Parathyroid adenoma (tissue), 2 donors: ENCODE measurements at regions not wholly inside any gene's neighbourhood (a gene's known extent, or its start where the extent isn't known, plus 50 kb on each side); places are given as distances from the start of the nearest gene placed in this dataset.
"Not testable (repeated sequence)": the region's sequence is repeated elsewhere in the genome, so short reads cannot be mapped to it uniquely, and the experiment has no call there.

Experiments used
- H2AFZ ChIP-seq: fragments of 300-600 bp; sonication (generic); one replicate; pipeline ENCODE4 v1.7.0; 2017; ENCODE audit warnings: antibody characterized with exemption, mild to moderate bottlenecking
- H3K27ac ChIP-seq: fragments of 300-600 bp; sonication (generic); one replicate; pipeline ENCODE4 v1.7.0; 2017
- H3K27me3 ChIP-seq: fragments of 300-600 bp; sonication (generic); one replicate; pipeline ENCODE4 v1.7.0; 2017; ENCODE audit warnings: low read length; ENCODE audit not compliant: control insufficient read depth, insufficient read depth
- H3K36me3 ChIP-seq: fragments of 300-600 bp; sonication (generic); one replicate; pipeline ENCODE4 v1.7.0; 2017; ENCODE audit warnings: low read length; ENCODE audit not compliant: control insufficient read depth, insufficient read depth
- H3K4me1 ChIP-seq: fragments of 300-600 bp; sonication (generic); one replicate; pipeline ENCODE4 v1.7.0; 2017; ENCODE audit warnings: control low read depth
- H3K4me2 ChIP-seq: fragments of 300-600 bp; sonication (generic); one replicate; pipeline ENCODE4 v1.7.0; 2017; ENCODE audit warnings: low read length
- H3K4me3 ChIP-seq: fragments of 300-600 bp; sonication (generic); one replicate; pipeline ENCODE4 v1.7.0; 2017; ENCODE audit warnings: low read depth, low read length
- H3K79me2 ChIP-seq: fragments of 300-600 bp; sonication (generic); one replicate; pipeline ENCODE4 v1.7.0; 2017; ENCODE audit warnings: control low read depth
- H3K9ac ChIP-seq: fragments of 300-600 bp; sonication (generic); one replicate; pipeline ENCODE4 v1.7.0; 2017; ENCODE audit warnings: mild to moderate bottlenecking
- H3K9me3 ChIP-seq: fragments of 300-600 bp; sonication (generic); one replicate; pipeline ENCODE4 v1.7.0; 2017; ENCODE audit warnings: low read length; ENCODE audit not compliant: control insufficient read depth
- CTCF ChIP-seq: fragments of 300-600 bp; sonication (generic); IDR thresholded peaks from one replicate; pipeline ENCODE4 v1.7.0; 2017; ENCODE audit warnings: antibody characterized with exemption, mild to moderate bottlenecking
- donor health status: primary hyperparathyroidism.

- Histone ChIP-seq H3K9me3 (no peaks in the 10 kb centered on the region), H3K4me1 (peaks cover 5% of the 10 kb centered on the region), H2AFZ (no peak overlapping the region), H3K79me2 (no peaks in the 10 kb centered on the region), H3K4me2 (no peak overlapping the region), H3K27ac (no peak overlapping the region), H3K27me3 (no peaks in the 10 kb centered on the region), H3K4me3 (no peak overlapping the region), H3K36me3 (no peaks in the 10 kb centered on the region), H3K9ac (no peak overlapping the region)
- TF ChIP-seq CTCF, result no peak
These were observed 56.0 kb upstream of the CHST15 start for GRCh38 chr10:124149189-124150042.

- H3K4me3 ChIP-seq, H3K36me3 ChIP-seq, H3K4me1 ChIP-seq, H3K4me2 ChIP-seq, H3K27ac ChIP-seq, H3K27me3 ChIP-seq, H2AFZ ChIP-seq, H3K9me3 ChIP-seq, H3K9ac ChIP-seq, H3K79me2 ChIP-seq: not testable (repeated sequence)
These were observed 55.3 kb upstream of the CHST15 start for GRCh38 chr10:124148509-124149188.

GRCh38 chr10:124146483-124146882 is 53.1 kb upstream of the CHST15 start:
- no peak overlapping the region for H3K9ac ChIP-seq
- no peaks in the 10 kb centered on the region for H3K79me2 ChIP-seq
- no peaks in the 10 kb centered on the region for H3K9me3 ChIP-seq
- H3K27ac ChIP-seq, result no peak overlapping the region
- H3K4me2 ChIP-seq, result no peak overlapping the region
- no peak overlapping the region for H2AFZ ChIP-seq
- no peak for TF ChIP-seq CTCF
- no peaks in the 10 kb centered on the region for H3K36me3 ChIP-seq
- H3K27me3 ChIP-seq, result no peaks in the 10 kb centered on the region
- no peak overlapping the region for H3K4me3 ChIP-seq
- peaks cover 2% of the 10 kb centered on the region for H3K4me1 ChIP-seq

- Histone ChIP-seq H3K4me1 (peaks cover 2% of the 10 kb centered on the region), H3K4me2 (no peak overlapping the region), H3K27me3 (no peaks in the 10 kb centered on the region), H3K36me3 (no peaks in the 10 kb centered on the region), H3K79me2 (no peaks in the 10 kb centered on the region), H3K9me3 (no peaks in the 10 kb centered on the region), H3K4me3 (no peak overlapping the region), H3K27ac (no peak overlapping the region), H2AFZ (no peak overlapping the region), H3K9ac (no peak overlapping the region)
- TF ChIP-seq CTCF, result no peak
These were observed 51.9 kb upstream of the CHST15 start for GRCh38 chr10:124145109-124145870.

GRCh38 chr10:124144536-124144935 is 51.1 kb upstream of the CHST15 start:
- Histone ChIP-seq H3K4me3 (no peak overlapping the region), H3K9ac (no peak overlapping the region), H3K27ac (no peak overlapping the region), H3K79me2 (no peaks in the 10 kb centered on the region), H3K36me3 (no peaks in the 10 kb centered on the region), H3K9me3 (no peaks in the 10 kb centered on the region), H2AFZ (no peak overlapping the region), H3K27me3 (no peaks in the 10 kb centered on the region), H3K4me2 (no peak overlapping the region), H3K4me1 (peaks cover 2% of the 10 kb centered on the region)
- TF ChIP-seq CTCF, result no peak
